NCI-H187 (cell line): ENCODE measurements at regions not wholly inside any gene's neighbourhood (a gene's known extent, or its start where the extent isn't known, plus 50 kb on each side); places are given as distances from the start of the nearest gene placed in this dataset.
"Not testable (repeated sequence)": the region's sequence is repeated elsewhere in the genome, so short reads cannot be mapped to it uniquely, and the experiment has no call there.

Experiments
- DNase-seq, 2 experiments: peaks; one replicate each; lab custom pipeline; 2025; lab: John Stamatoyannopoulos, UW

GRCh38 chr11:134866981-134867675, 455.1 kb upstream of the B3GAT1 start:
- DNase-seq = no peak

GRCh38 chr11:134866215-134866614, 454.2 kb upstream of the B3GAT1 start:
- DNase-seq = no peak

- no peak for DNase-seq
Measured at GRCh38 chr11:134864968-134865305, 452.9 kb upstream of the B3GAT1 start.

- no peak for DNase-seq
Measured at GRCh38 chr11:134864233-134864967, 452.4 kb upstream of the B3GAT1 start.

- DNase-seq = no peak
Measured at GRCh38 chr11:134863294-134863693, 451.3 kb upstream of the B3GAT1 start.

GRCh38 chr11:134862587-134863195, 450.6 kb upstream of the B3GAT1 start:
- no peak for DNase-seq

GRCh38 chr11:134862105-134862502, 450.1 kb upstream of the B3GAT1 start:
- DNase-seq = no peak

- DNase-seq = no peak
Measured at GRCh38 chr11:134861490-134862104, 449.6 kb upstream of the B3GAT1 start.

GRCh38 chr11:134858783-134859480, 446.9 kb upstream of the B3GAT1 start:
- no peak for DNase-seq

- no peak for DNase-seq
Measured at GRCh38 chr11:134857035-134857434, 445.0 kb upstream of the B3GAT1 start.

GRCh38 chr11:134856056-134856971, 444.3 kb upstream of the B3GAT1 start:
- DNase-seq = no peak

- no peak for DNase-seq
Measured at GRCh38 chr11:134853992-134854991, 442.2 kb upstream of the B3GAT1 start.

- DNase-seq = not testable (repeated sequence)
Measured at GRCh38 chr11:134851503-134852224, 439.6 kb upstream of the B3GAT1 start.

- DNase-seq = no peak
Measured at GRCh38 chr11:134850566-134850965, 438.5 kb upstream of the B3GAT1 start.

GRCh38 chr11:134849833-134850232, 437.8 kb upstream of the B3GAT1 start:
- no peak for DNase-seq

- no peak for DNase-seq
Measured at GRCh38 chr11:134847083-134847715, 435.2 kb upstream of the B3GAT1 start.

- DNase-seq = no peak
Measured at GRCh38 chr11:134846328-134847082, 434.5 kb upstream of the B3GAT1 start.
